Psoas muscle (tissue), 7 donors: ENCODE measurements at regions not wholly inside any gene's neighbourhood (a gene's known extent, or its start where the extent isn't known, plus 50 kb on each side); places are given as distances from the start of the nearest gene placed in this dataset.

ENCODE experiments used
- ATAC-seq, 4 donors: fragments of 200-7000 bp; cut with Tn5 transposase; one replicate each; pipeline ENCODE4 v1.9.1; 2020; ENCODE audit warnings: moderate library complexity in 3 of 4, mild to moderate bottlenecking in 2 of 4
- DNase-seq, 2 donors: peaks; one replicate each; pipeline ENCODE4 v3.0.0-alpha.2; 2020
- H3K27ac ChIP-seq: fragments of 200-600 bp; one replicate; pipeline ENCODE4 v1.8.0; 2022
- H3K27me3 ChIP-seq, 3 donors: fragments of 200-600 bp in 1 of 3; one replicate each; pipeline versions ENCODE4 v1.6.1 to v1.8.0; 2013 to 2022; ENCODE audit warnings: low read length in 2 of 3, mild to moderate bottlenecking in 2 of 3, moderate library complexity in 1 of 3; ENCODE audit not compliant: insufficient read depth in 3 of 3
- H3K36me3 ChIP-seq, 2 donors: fragments of 200-600 bp in 1 of 2; one replicate each; pipeline versions ENCODE4 v1.6.1 to v1.8.0; 2013 to 2022; ENCODE audit warnings: low read depth in 1 of 2, mild to moderate bottlenecking in 1 of 2, moderate library complexity in 1 of 2; ENCODE audit not compliant: insufficient read depth in 1 of 2
- H3K4me1 ChIP-seq: fragments of 200-600 bp; one replicate; pipeline ENCODE4 v1.8.0; 2022
- H3K4me3 ChIP-seq: fragments of 200-600 bp; one replicate; pipeline ENCODE4 v1.8.0; 2022; ENCODE audit warnings: mild to moderate bottlenecking
- H3K9me3 ChIP-seq: fragments of 200-600 bp; one replicate; pipeline ENCODE4 v1.8.0; 2022
- CTCF ChIP-seq: fragments of 200-600 bp; IDR thresholded peaks from one replicate; pipeline ENCODE4 v1.8.0; 2022; ENCODE audit warnings: antibody characterized with exemption
- WGBS, 3 donors: extraction: QIAGEN DNeasy Blood & Tissue Kit; methylation state at CpG; one replicate each; pipeline versions ENCODE4 v1.1.6 to v1.1.7; 2013; 5-methylcytosine and 5-hydroxymethylcytosine counted together
- intact Hi-C, 2 donors: fragments of 100-400 bp; cut with DNase I; formaldehyde crosslinking; loops; one replicate each; pipeline versions ENCODE4 v1.11.0 to v1.14.2; 2022
- donor health status: healthy with polysubstance abuse.
- donor health status: DM: no; HTN: no; CAD: no; lungs with moderate emphysema.
- donor health status: Bipolar disorder and iron deficiency.
- donor health status: healthy.
- donor health status: DM: yes; HTN: yes; CAD: no.
- donor health status: DM: no; HTN: no; CAD: no.
- donor health status: DM: yes; HTN: yes; CAD: no.

GRCh38 chr3:30457726-30458125 is 148.7 kb upstream of the TGFBR2 start:
- H3K4me3 ChIP-seq, result no peak overlapping the region
- H3K36me3 ChIP-seq, result no peaks in the 10 kb centered on the region
- DNase-seq (no peak), ATAC-seq (no peak)
- H3K27ac ChIP-seq, result no peak overlapping the region
- H3K27me3 ChIP-seq, result peaks cover 0 to 2% (median 0%) of the 10 kb centered on the region in 3 donors
- TF ChIP-seq CTCF, result no peak
- H3K4me1 ChIP-seq, result no peaks in the 10 kb centered on the region
- H3K9me3 ChIP-seq, result no peaks in the 10 kb centered on the region
- intact Hi-C loops, result no loop called here
- 83 to 94% (median 93%) methylated on average over 1 of the region's 1 CpG for WGBS, 3 donors

- Histone ChIP-seq H3K4me1 (no peaks in the 10 kb centered on the region), H3K9me3 (no peaks in the 10 kb centered on the region), H3K27ac (no peak overlapping the region), H3K36me3 (no peaks in the 10 kb centered on the region), H3K4me3 (no peak overlapping the region), H3K27me3 (peaks cover 0 to 2% (median 0%) of the 10 kb centered on the region in 3 donors)
- 77 to 89% (median 87%) methylated on average over 1 of the region's 1 CpG for WGBS, 3 donors
- no peak for TF ChIP-seq CTCF
- intact Hi-C loops, result no loop called here
- DNase-seq (peak in 1 of 2 donors; percentile 53), ATAC-seq (peak in 1 of 4 donors; percentile 36)
Measured at GRCh38 chr3:30458376-30459171, 147.8 kb upstream of the TGFBR2 start.

GRCh38 chr3:30461311-30461710 is 145.1 kb upstream of the TGFBR2 start:
- no peak for ATAC-seq
- WGBS, 3 donors, result 69 to 89% (median 72%) methylated on average over 2 of the region's 2 CpGs
- Histone ChIP-seq H3K27ac (no peak overlapping the region), H3K36me3 (no peaks in the 10 kb centered on the region), H3K9me3 (no peaks in the 10 kb centered on the region), H3K4me1 (no peaks in the 10 kb centered on the region), H3K4me3 (no peak overlapping the region), H3K27me3 (peaks cover 0 to 2% (median 0%) of the 10 kb centered on the region in 3 donors)
- TF ChIP-seq CTCF, result no peak
- intact Hi-C loops, result no loop called here
- no peak for DNase-seq

DNA sequence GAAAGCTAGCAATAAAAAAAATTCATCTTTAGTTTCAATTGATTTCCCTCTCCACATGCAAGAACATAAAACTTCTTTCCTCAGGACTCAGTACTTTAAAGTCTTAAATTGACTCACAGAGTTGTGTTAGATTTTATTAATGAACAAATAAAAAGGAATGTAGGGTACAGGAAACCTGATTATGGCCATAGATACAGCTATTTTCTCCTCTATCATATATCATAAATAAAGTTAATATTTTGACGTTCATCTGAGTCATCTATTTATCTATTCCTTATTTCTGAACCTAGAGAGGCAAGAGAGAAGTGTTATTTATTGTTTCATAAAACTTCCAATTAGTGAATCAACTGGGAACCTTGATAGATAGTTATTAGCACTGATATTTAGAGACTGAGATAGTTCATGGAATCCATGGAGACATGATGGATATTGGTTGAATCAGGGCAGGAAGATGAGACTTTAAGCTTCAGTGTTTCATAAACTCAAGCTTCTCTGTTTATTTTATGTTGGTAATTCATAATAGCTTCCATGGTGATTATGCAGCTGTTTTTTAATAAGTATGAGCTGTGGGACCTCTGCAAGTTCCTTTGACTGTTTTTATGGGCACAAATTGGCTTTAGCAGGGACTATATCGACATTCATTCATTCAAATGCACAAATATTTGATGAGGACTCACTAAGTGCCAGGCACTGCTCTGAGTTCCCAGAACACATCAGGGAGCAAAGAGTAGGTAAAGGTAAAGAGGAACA is 143.5 kb upstream of the TGFBR2 start:
- Histone ChIP-seq H3K4me1 (no peaks in the 10 kb centered on the region), H3K4me3 (no peak overlapping the region), H3K27ac (no peak overlapping the region), H3K9me3 (no peaks in the 10 kb centered on the region), H3K36me3 (no peaks in the 10 kb centered on the region), H3K27me3 (peaks cover 0 to 2% (median 0%) of the 10 kb centered on the region in 3 donors)
- intact Hi-C loops, result no loop called here
- DNase-seq (no peak), ATAC-seq (no peak)
- 53 to 70% (median 54%) methylated on average over 2 of the region's 2 CpGs for WGBS, 3 donors
- TF ChIP-seq CTCF, result no peak
